Parathyroid adenoma (tissue), 2 donors: ENCODE measurements at regions not wholly inside any gene's neighbourhood (a gene's known extent, or its start where the extent isn't known, plus 50 kb on each side); places are given as distances from the start of the nearest gene placed in this dataset.

Experiments
- H2AFZ ChIP-seq: fragments of 300-600 bp; sonication (generic); one replicate; pipeline ENCODE4 v1.7.0; 2017; ENCODE audit warnings: antibody characterized with exemption, mild to moderate bottlenecking
- H3K27ac ChIP-seq: fragments of 300-600 bp; sonication (generic); one replicate; pipeline ENCODE4 v1.7.0; 2017
- H3K27me3 ChIP-seq: fragments of 300-600 bp; sonication (generic); one replicate; pipeline ENCODE4 v1.7.0; 2017; ENCODE audit warnings: low read length; ENCODE audit not compliant: control insufficient read depth, insufficient read depth
- H3K36me3 ChIP-seq: fragments of 300-600 bp; sonication (generic); one replicate; pipeline ENCODE4 v1.7.0; 2017; ENCODE audit warnings: low read length; ENCODE audit not compliant: control insufficient read depth, insufficient read depth
- H3K4me1 ChIP-seq: fragments of 300-600 bp; sonication (generic); one replicate; pipeline ENCODE4 v1.7.0; 2017; ENCODE audit warnings: control low read depth
- H3K4me2 ChIP-seq: fragments of 300-600 bp; sonication (generic); one replicate; pipeline ENCODE4 v1.7.0; 2017; ENCODE audit warnings: low read length
- H3K4me3 ChIP-seq: fragments of 300-600 bp; sonication (generic); one replicate; pipeline ENCODE4 v1.7.0; 2017; ENCODE audit warnings: low read depth, low read length
- H3K79me2 ChIP-seq: fragments of 300-600 bp; sonication (generic); one replicate; pipeline ENCODE4 v1.7.0; 2017; ENCODE audit warnings: control low read depth
- H3K9ac ChIP-seq: fragments of 300-600 bp; sonication (generic); one replicate; pipeline ENCODE4 v1.7.0; 2017; ENCODE audit warnings: mild to moderate bottlenecking
- H3K9me3 ChIP-seq: fragments of 300-600 bp; sonication (generic); one replicate; pipeline ENCODE4 v1.7.0; 2017; ENCODE audit warnings: low read length; ENCODE audit not compliant: control insufficient read depth
- CTCF ChIP-seq: fragments of 300-600 bp; sonication (generic); IDR thresholded peaks from one replicate; pipeline ENCODE4 v1.7.0; 2017; ENCODE audit warnings: antibody characterized with exemption, mild to moderate bottlenecking
- donor health status: primary hyperparathyroidism.

GRCh38 chr2:12299431-12299830 is 417.3 kb upstream of the TRIB2 start:
- no peaks in the 10 kb centered on the region for H3K36me3 ChIP-seq
- H3K9ac ChIP-seq = no peak overlapping the region
- no peaks in the 10 kb centered on the region for H3K79me2 ChIP-seq
- no peak overlapping the region for H3K27ac ChIP-seq
- H3K27me3 ChIP-seq = no peaks in the 10 kb centered on the region
- H3K4me3 ChIP-seq = no peak overlapping the region
- H3K4me2 ChIP-seq = no peak overlapping the region
- H3K9me3 ChIP-seq = no peaks in the 10 kb centered on the region
- no peak overlapping the region for H2AFZ ChIP-seq
- H3K4me1 ChIP-seq = no peaks in the 10 kb centered on the region
- no peak for TF ChIP-seq CTCF

- Histone ChIP-seq H3K4me3 (no peak overlapping the region), H2AFZ (no peak overlapping the region), H3K27me3 (no peaks in the 10 kb centered on the region), H3K9me3 (no peaks in the 10 kb centered on the region), H3K4me1 (no peaks in the 10 kb centered on the region), H3K36me3 (no peaks in the 10 kb centered on the region), H3K79me2 (no peaks in the 10 kb centered on the region), H3K4me2 (no peak overlapping the region), H3K9ac (no peak overlapping the region), H3K27ac (no peak overlapping the region)
- no peak for TF ChIP-seq CTCF
These were observed 416.6 kb upstream of the TRIB2 start for GRCh38 chr2:12300019-12300602.

- Histone ChIP-seq H3K4me2 (no peak overlapping the region), H3K9me3 (no peaks in the 10 kb centered on the region), H3K79me2 (no peaks in the 10 kb centered on the region), H3K27ac (no peak overlapping the region), H2AFZ (no peak overlapping the region), H3K27me3 (no peaks in the 10 kb centered on the region), H3K9ac (no peak overlapping the region), H3K4me1 (no peaks in the 10 kb centered on the region), H3K4me3 (no peak overlapping the region), H3K36me3 (no peaks in the 10 kb centered on the region)
- no peak for TF ChIP-seq CTCF
These were observed 415.8 kb upstream of the TRIB2 start for GRCh38 chr2:12300927-12301326.

GRCh38 chr2:12302140-12302539 is 414.6 kb upstream of the TRIB2 start:
- Histone ChIP-seq H3K9ac (no peak overlapping the region), H3K27me3 (no peaks in the 10 kb centered on the region), H3K79me2 (no peaks in the 10 kb centered on the region), H2AFZ (no peak overlapping the region), H3K27ac (no peak overlapping the region), H3K4me1 (no peaks in the 10 kb centered on the region), H3K4me2 (no peak overlapping the region), H3K4me3 (no peak overlapping the region), H3K36me3 (no peaks in the 10 kb centered on the region), H3K9me3 (no peaks in the 10 kb centered on the region)
- TF ChIP-seq CTCF = no peak

GRCh38 chr2:12302691-12303090 is 414.0 kb upstream of the TRIB2 start:
- Histone ChIP-seq H3K27ac (no peak overlapping the region), H3K79me2 (no peaks in the 10 kb centered on the region), H3K36me3 (no peaks in the 10 kb centered on the region), H2AFZ (no peak overlapping the region), H3K27me3 (no peaks in the 10 kb centered on the region), H3K4me3 (no peak overlapping the region), H3K9ac (no peak overlapping the region), H3K4me1 (no peaks in the 10 kb centered on the region), H3K9me3 (no peaks in the 10 kb centered on the region), H3K4me2 (no peak overlapping the region)
- no peak for TF ChIP-seq CTCF
